ENCODE measurements at regions not wholly inside any gene's neighbourhood (a gene's known extent, or its start where the extent isn't known, plus 50 kb on each side); places are given as distances from the start of the nearest gene placed in this dataset.
"Not testable (repeated sequence)": the region's sequence is repeated elsewhere in the genome, so short reads cannot be mapped to it uniquely, and the experiment has no call there.

DNA sequence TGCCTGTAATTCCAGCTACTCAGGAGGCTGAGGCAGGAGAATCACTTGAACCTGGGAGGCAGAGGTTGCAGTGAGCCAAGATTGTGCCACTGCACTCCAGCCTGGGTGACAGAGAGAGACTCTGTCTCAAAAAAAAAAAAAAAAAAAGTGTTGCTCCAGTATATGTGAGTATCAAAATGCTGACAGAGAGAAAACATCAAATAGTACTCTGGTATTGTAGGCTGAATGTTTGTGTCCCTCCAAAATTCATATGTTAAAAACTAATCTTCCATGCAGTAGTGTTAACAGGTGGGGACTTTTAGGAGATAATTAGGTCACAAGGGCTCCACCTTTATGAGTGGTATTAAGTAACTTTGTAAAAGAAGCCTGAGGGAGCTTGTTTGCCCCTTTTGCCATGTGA is 67.4 kb upstream of the KLF7 start:
- H3K27ac ChIP-seq (ENCODE audit: low read depth, low read length); H3K27me3 ChIP-seq (ENCODE audit: control insufficient read depth, insufficient read depth, low read length); H3K36me3 ChIP-seq (ENCODE audit: control insufficient read depth, insufficient read depth, low read length); DNase-seq (ENCODE audit: low read depth in 4 of 6, low spot score in 6 of 6); H3K9me3 ChIP-seq (ENCODE audit: control insufficient read depth, insufficient read depth, low read length); H3K4me3 ChIP-seq (ENCODE audit: low read depth, low read length): not testable (repeated sequence)
- H3K4me1 ChIP-seq (ENCODE audit: control insufficient read depth, insufficient read depth, low read length), result peaks cover 15% of the 10 kb centered on the region

DNA sequence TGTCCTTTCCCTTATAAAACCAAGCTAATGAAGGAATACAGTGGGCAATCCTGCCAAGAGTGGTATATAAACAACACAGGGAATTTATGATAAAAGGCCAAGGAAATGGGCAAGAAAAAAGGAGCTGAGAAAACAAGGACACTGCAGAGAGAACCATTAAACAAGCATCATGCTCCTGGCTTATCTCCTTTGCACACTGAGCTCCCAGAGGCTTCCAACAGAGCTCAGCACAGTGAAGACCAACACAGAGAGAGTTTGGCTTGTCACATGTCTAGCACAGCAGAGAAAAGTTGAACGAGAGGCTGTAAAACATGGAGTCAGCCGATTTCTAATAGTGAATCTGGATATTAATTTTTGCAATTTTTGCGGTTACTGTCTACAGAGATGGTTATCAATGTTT is 68.0 kb upstream of the KLF7 start:
- no peak for DNase-seq (ENCODE audit: low read depth in 4 of 6, low spot score in 6 of 6)
- Histone ChIP-seq H3K4me1 (ENCODE audit: control insufficient read depth, insufficient read depth, low read length) (peaks cover 9% of the 10 kb centered on the region), H3K9me3 (ENCODE audit: control insufficient read depth, insufficient read depth, low read length) (no peaks in the 10 kb centered on the region), H3K4me3 (ENCODE audit: low read depth, low read length) (no peak overlapping the region), H3K36me3 (ENCODE audit: control insufficient read depth, insufficient read depth, low read length) (no peaks in the 10 kb centered on the region), H3K27ac (ENCODE audit: low read depth, low read length) (no peak overlapping the region), H3K27me3 (ENCODE audit: control insufficient read depth, insufficient read depth, low read length) (no peaks in the 10 kb centered on the region)
- 66% methylated on average over 3 of the region's 3 CpGs for WGBS (ENCODE audit: insufficient coverage)

DNA sequence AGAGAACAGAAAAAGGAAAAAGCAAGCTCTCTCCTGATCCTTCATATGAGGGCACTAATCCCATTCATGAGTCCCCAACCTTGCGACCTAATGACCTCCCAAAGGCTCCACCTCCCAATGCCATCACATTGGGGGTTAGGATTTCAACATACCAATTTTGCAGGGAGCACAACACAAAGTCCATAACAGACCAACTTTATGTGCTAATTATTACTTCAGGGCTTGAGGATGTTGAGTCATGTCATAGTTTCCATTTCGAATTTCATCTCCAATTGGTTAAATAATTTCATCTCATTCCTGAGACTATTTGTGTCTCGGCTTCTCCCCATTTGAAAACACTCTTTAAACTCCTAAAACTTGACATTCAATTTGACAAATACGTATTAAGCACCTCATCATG is 69.9 kb upstream of the KLF7 start:
- Histone ChIP-seq H3K4me1 (ENCODE audit: control insufficient read depth, insufficient read depth, low read length) (no peaks in the 10 kb centered on the region), H3K27ac (ENCODE audit: low read depth, low read length) (no peak overlapping the region), H3K27me3 (ENCODE audit: control insufficient read depth, insufficient read depth, low read length) (no peaks in the 10 kb centered on the region), H3K9me3 (ENCODE audit: control insufficient read depth, insufficient read depth, low read length) (no peaks in the 10 kb centered on the region), H3K4me3 (ENCODE audit: low read depth, low read length) (no peak overlapping the region), H3K36me3 (ENCODE audit: control insufficient read depth, insufficient read depth, low read length) (no peaks in the 10 kb centered on the region)
- no peak for DNase-seq (ENCODE audit: low read depth in 4 of 6, low spot score in 6 of 6)
- WGBS (ENCODE audit: insufficient coverage), result 100% methylated on average over 1 of the region's 4 CpGs

DNA sequence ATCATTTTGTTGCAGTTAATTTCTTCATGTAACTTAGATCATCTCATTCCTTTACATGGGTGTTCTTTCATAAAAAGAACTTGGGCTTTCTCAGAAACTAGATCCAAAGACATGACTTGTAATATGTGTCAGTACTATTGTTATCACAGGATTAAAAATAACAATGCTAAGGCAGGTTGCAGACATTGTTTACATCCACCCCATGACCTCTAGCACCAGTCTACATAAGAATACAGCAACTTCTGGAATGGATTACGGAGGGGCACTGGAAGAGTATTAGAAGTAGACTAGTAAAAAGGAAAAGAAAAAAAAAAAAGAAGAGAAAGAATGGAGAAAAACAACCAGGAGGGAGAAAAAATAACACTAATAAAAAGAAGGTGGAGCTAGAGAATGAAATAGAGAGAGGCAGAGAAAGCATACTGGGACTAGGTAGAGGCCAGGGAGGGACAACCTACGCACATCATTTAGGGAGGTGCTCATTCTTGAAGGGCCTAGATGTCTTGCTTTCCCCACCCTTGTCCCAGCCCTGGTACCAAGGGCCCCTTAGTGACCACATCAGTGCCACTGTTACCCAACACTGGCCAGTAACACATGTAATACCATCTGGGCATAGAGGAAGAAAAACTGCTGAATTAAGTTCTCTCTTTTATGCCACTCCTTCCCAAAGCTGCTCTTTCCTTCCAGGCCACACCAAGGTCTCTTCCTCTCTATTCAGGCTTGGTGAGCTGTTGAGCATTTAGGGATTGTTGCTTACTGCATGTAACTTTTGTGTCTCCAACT is 70.6 kb upstream of the KLF7 start:
- no peak overlapping the region for H3K27ac ChIP-seq (ENCODE audit: low read depth, low read length)
- no peaks in the 10 kb centered on the region for H3K36me3 ChIP-seq (ENCODE audit: control insufficient read depth, insufficient read depth, low read length)
- no peaks in the 10 kb centered on the region for H3K9me3 ChIP-seq (ENCODE audit: control insufficient read depth, insufficient read depth, low read length)
- 100% methylated on average over 1 of the region's 2 CpGs for WGBS (ENCODE audit: insufficient coverage)
- H3K4me1 ChIP-seq (ENCODE audit: control insufficient read depth, insufficient read depth, low read length), result no peaks in the 10 kb centered on the region
- no peak overlapping the region for H3K4me3 ChIP-seq (ENCODE audit: low read depth, low read length)
- DNase-seq (ENCODE audit: low read depth in 4 of 6, low spot score in 6 of 6), result no peak
- no peaks in the 10 kb centered on the region for H3K27me3 ChIP-seq (ENCODE audit: control insufficient read depth, insufficient read depth, low read length)

DNA sequence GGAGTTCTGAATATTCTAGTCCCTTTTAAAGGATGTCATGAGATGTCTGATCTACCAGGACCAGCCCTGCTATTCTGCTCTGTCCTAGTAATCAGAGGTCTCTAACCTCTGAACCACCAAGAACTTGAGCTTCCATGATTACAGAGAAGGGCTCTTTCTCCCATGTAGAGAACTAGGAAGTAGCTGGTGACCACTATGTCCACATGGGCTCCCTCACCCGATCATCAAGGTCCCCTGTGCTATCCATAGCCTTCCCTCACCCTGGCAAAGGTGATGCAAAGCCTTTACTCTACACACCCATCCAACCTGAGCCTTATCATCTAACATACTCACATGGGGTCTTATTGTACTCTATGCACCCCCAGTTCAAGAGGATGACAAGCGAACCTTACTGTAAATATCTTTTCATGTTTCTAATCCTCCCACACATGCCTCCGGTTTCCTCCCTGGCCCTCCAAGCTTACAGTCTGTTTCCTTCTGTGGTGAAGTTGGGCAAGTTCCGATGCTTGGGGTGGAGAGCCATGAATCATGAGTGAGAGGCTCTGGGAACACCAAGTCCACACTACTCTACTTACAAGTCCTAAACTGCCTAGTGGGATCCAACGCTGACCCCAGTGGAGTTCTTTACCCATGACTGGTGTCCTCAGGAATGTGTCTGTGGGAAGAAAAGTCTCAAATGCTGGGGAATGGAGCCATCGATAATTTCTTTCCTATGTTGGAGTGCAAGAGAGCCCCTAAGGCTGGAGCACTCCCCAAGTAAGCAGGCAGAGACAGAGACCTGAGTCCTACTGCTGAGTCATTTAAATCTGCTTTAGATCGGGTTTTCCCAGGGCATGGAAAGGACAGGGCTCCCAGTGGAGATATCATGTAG is 73.3 kb upstream of the KLF7 start:
- Histone ChIP-seq H3K4me1 (ENCODE audit: control insufficient read depth, insufficient read depth, low read length) (no peaks in the 10 kb centered on the region), H3K9me3 (ENCODE audit: control insufficient read depth, insufficient read depth, low read length) (no peaks in the 10 kb centered on the region), H3K4me3 (ENCODE audit: low read depth, low read length) (no peak overlapping the region), H3K27me3 (ENCODE audit: control insufficient read depth, insufficient read depth, low read length) (no peaks in the 10 kb centered on the region), H3K36me3 (ENCODE audit: control insufficient read depth, insufficient read depth, low read length) (no peaks in the 10 kb centered on the region), H3K27ac (ENCODE audit: low read depth, low read length) (no peak overlapping the region)
- DNase-seq (ENCODE audit: low read depth in 4 of 6, low spot score in 6 of 6), result no peak
- 75% methylated on average over 3 of the region's 7 CpGs for WGBS (ENCODE audit: insufficient coverage)

DNA sequence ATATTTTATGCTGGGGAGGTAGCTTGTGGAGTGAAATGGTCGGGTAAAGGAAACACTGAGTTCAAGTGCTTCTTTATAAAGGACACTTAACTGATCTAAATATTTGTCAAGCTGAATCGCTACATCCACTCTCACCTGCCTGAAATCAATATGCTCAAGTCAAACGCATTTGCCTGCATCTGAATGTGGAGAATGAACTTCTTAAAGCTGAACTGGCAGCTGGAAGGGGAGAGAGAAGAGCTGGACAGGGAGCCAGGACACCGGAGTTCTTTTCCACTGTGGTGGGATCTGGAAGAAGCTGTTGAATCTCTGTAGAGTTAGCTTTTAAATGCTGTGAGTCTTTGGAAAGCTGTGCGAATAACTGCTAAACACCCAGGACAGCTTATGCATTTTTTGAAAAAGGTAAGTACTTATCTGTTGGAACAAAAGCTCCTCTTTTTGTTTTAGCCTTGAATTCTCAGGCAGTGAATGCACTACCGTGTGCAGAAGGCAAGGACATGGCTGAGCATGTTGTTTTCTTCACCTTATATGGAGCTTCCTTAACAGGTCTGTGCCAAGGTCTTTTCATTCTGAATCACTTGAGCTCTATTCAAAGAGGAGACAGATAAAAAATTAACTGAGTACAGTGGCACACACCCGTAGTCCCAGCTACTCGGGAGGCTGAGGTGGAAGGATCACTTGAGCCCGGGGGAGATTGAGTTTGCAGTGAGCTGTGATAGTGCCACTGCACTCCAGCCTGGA is 74.2 kb upstream of the KLF7 start:
- Histone ChIP-seq H3K27ac (ENCODE audit: low read depth, low read length) (no peak overlapping the region), H3K9me3 (ENCODE audit: control insufficient read depth, insufficient read depth, low read length) (no peaks in the 10 kb centered on the region), H3K4me3 (ENCODE audit: low read depth, low read length) (no peak overlapping the region), H3K27me3 (ENCODE audit: control insufficient read depth, insufficient read depth, low read length) (no peaks in the 10 kb centered on the region), H3K4me1 (ENCODE audit: control insufficient read depth, insufficient read depth, low read length) (no peaks in the 10 kb centered on the region), H3K36me3 (ENCODE audit: control insufficient read depth, insufficient read depth, low read length) (no peaks in the 10 kb centered on the region)
- no peak for DNase-seq (ENCODE audit: low read depth in 4 of 6, low spot score in 6 of 6)
- 74% methylated on average over 6 of the region's 9 CpGs for WGBS (ENCODE audit: insufficient coverage)

DNA sequence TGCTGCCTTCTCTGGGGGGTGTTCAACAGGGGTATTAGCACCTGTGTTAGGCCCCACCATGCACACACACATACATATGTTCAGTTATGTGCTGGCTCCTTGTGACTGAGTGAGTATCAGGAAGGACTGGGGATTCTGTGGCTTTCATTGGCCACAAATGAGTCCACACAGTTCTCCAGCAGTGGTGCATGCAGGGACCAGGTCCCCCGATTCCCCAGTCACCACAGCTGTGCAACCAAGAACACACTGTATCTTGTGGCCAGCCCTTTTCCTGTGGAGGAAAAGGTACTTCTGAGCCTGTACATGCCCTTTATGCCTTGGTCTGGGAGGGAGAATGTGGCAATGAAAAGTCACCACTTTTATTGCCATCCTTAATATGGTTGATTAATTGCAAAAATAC is 74.9 kb upstream of the KLF7 start:
- no peaks in the 10 kb centered on the region for H3K36me3 ChIP-seq (ENCODE audit: control insufficient read depth, insufficient read depth, low read length)
- H3K9me3 ChIP-seq (ENCODE audit: control insufficient read depth, insufficient read depth, low read length), result no peaks in the 10 kb centered on the region
- no peak overlapping the region for H3K4me3 ChIP-seq (ENCODE audit: low read depth, low read length)
- H3K27ac ChIP-seq (ENCODE audit: low read depth, low read length), result no peak overlapping the region
- H3K27me3 ChIP-seq (ENCODE audit: control insufficient read depth, insufficient read depth, low read length), result no peaks in the 10 kb centered on the region
- WGBS (ENCODE audit: insufficient coverage), result no CpG with 5 or more reads among the region's 1 CpG
- DNase-seq (ENCODE audit: low read depth in 4 of 6, low spot score in 6 of 6), result no peak
- no peaks in the 10 kb centered on the region for H3K4me1 ChIP-seq (ENCODE audit: control insufficient read depth, insufficient read depth, low read length)

DNA sequence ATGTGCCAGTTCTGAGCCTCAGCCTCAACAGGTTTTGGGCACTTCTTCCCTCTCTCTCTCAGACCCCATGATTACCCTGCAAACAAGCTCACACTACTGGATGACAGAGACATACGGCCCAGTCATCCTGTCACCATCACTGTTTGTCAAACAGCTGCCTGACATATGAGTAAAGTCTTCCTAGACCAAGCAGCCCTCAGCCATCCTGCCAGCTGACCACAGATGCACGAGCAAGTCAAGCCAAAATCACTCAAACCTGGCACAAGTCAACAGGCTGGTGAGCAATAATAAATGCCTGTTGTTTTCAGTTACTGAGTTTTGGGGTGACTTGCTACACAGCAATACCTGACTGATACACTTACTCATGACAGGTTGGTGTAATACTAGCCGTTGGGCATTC is 75.5 kb upstream of the KLF7 start:
- DNase-seq (ENCODE audit: low read depth in 4 of 6, low spot score in 6 of 6), result no peak

DNA sequence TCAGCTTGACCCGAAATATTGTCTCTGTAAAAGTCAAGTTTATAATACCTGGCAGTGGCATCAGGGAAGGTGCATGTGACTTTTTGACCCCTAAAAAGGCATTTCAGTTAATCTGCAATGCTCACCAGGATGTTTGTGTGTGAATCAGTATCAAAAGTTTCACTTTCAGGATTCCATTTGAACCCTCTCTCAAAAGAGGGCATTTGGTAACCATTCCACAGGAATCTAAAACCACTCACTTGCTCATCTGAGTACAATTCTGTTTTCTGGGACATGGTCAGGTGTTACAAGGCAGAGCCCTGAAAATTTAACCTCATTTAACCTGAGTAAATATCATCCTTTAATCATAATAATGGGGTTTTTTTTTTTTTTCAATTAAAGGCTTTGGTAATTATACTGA is 77.9 kb upstream of the KLF7 start:
- DNase-seq (ENCODE audit: low read depth in 4 of 6, low spot score in 6 of 6), result no peak
- no CpG with 5 or more reads among the region's 1 CpG for WGBS (ENCODE audit: insufficient coverage)
- no peaks in the 10 kb centered on the region for H3K9me3 ChIP-seq (ENCODE audit: control insufficient read depth, insufficient read depth, low read length)
- H3K36me3 ChIP-seq (ENCODE audit: control insufficient read depth, insufficient read depth, low read length), result no peaks in the 10 kb centered on the region
- no peak overlapping the region for H3K27ac ChIP-seq (ENCODE audit: low read depth, low read length)
- H3K27me3 ChIP-seq (ENCODE audit: control insufficient read depth, insufficient read depth, low read length), result no peaks in the 10 kb centered on the region
- no peak overlapping the region for H3K4me3 ChIP-seq (ENCODE audit: low read depth, low read length)
- no peaks in the 10 kb centered on the region for H3K4me1 ChIP-seq (ENCODE audit: control insufficient read depth, insufficient read depth, low read length)

More for the DNA sequence above, 75.5 kb upstream of the KLF7 start:
- H3K27me3 ChIP-seq (ENCODE audit: control insufficient read depth, insufficient read depth, low read length), result no peaks in the 10 kb centered on the region
- no peaks in the 10 kb centered on the region for H3K9me3 ChIP-seq (ENCODE audit: control insufficient read depth, insufficient read depth, low read length)
- no peaks in the 10 kb centered on the region for H3K36me3 ChIP-seq (ENCODE audit: control insufficient read depth, insufficient read depth, low read length)
- no peak overlapping the region for H3K4me3 ChIP-seq (ENCODE audit: low read depth, low read length)
- WGBS (ENCODE audit: insufficient coverage), result 100% methylated on average over 1 of the region's 3 CpGs
- no peaks in the 10 kb centered on the region for H3K4me1 ChIP-seq (ENCODE audit: control insufficient read depth, insufficient read depth, low read length)
- H3K27ac ChIP-seq (ENCODE audit: low read depth, low read length), result no peak overlapping the region

All from spinal cord (tissue), 9 donors.